ENCODE measurements at regions not wholly inside any gene's neighbourhood (a gene's known extent, or its start where the extent isn't known, plus 50 kb on each side); places are given as distances from the start of the nearest gene placed in this dataset.

DNA sequence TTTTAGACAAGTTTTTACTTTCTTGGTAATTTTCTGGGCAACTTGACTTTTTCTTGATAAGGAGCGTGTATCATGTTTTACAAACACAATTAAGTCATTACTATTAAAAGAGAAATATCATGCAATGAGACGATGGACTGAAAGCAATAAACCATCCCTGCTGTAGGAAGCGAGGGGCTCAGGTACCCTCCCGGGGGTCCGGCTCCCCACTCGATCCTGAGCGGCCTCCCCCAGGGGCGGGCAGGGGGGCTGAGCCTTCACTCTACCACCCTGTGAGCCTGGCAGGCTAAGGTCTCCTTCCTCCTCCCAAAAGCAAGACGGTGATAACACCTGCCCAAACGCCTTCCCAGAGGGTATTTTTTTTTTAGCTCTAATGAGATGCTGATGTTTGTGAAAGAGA is 51.8 kb upstream of the ADGRA1 start:
- H3K4me3 ChIP-seq (ENCODE audit: low read depth in 1 of 2, low read length in 2 of 2) = no peak overlapping the region
- peaks cover 3% of the 10 kb centered on the region for H3K27me3 ChIP-seq (ENCODE audit: low read depth, low read length)
- H3K27ac ChIP-seq (ENCODE audit: low read length) = no peak overlapping the region

DNA sequence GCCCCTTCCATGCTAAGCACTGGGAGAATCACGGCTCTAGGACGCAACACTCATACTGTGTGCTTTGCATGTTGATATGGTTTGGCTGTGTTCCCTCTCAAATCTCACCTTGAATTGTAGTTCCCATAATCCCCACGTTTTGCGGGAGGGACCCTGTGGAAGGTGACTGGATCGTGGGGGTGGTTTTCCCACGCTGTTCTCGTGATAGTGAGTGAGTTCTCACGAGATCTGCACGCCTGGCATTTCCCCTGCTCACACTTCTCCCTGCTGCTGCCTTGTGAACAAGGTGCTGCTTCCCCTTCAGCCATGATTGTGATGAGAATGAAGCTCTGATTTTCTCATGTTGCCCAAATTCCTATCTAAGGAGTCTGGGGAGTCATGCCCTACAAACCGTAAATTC is 53.0 kb upstream of the ADGRA1 start:
- no peaks in the 10 kb centered on the region for H3K36me3 ChIP-seq (ENCODE audit: control insufficient read depth in 1 of 2, insufficient read depth in 2 of 2, low read length in 2 of 2)
- no peaks in the 10 kb centered on the region for H3K9me3 ChIP-seq (ENCODE audit: control insufficient read depth in 1 of 2, low read length in 2 of 2)
- H3K4me1 ChIP-seq (ENCODE audit: control insufficient read depth in 1 of 2, insufficient read depth in 2 of 2, low read length in 2 of 2) = no peaks in the 10 kb centered on the region
- no peak overlapping the region for H3K27ac ChIP-seq (ENCODE audit: low read length)
- no peak overlapping the region for H3K4me3 ChIP-seq (ENCODE audit: low read depth in 1 of 2, low read length in 2 of 2)
- H3K27me3 ChIP-seq (ENCODE audit: low read depth, low read length) = peaks cover 3% of the 10 kb centered on the region

More for the DNA sequence above, 51.8 kb upstream of the ADGRA1 start:
- Histone ChIP-seq H3K4me1 (ENCODE audit: control insufficient read depth in 1 of 2, insufficient read depth in 2 of 2, low read length in 2 of 2) (no peaks in the 10 kb centered on the region), H3K9me3 (ENCODE audit: control insufficient read depth in 1 of 2, low read length in 2 of 2) (no peaks in the 10 kb centered on the region), H3K36me3 (ENCODE audit: control insufficient read depth in 1 of 2, insufficient read depth in 2 of 2, low read length in 2 of 2) (no peaks in the 10 kb centered on the region)

DNA sequence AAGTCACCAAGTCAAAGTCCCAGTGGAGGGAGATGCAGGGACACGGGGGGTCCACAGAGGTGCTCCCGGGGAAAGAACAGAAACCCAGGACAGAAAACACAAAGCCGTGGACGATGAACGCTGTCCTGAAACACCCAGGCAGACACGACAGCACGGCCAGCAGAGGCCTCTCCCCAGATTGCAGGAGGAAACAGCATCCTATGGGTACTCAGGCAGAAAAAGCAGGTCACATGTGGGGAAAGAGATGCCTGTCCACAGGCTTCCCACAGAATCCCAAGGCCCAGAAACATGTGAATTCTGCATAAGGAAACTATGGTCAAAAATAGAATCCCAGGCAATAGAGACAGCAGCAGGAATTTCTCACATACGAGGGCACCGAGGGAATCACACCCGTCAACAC is 53.6 kb upstream of the ADGRA1 start:
- peaks cover 3% of the 10 kb centered on the region for H3K27me3 ChIP-seq (ENCODE audit: low read depth, low read length)

DNA sequence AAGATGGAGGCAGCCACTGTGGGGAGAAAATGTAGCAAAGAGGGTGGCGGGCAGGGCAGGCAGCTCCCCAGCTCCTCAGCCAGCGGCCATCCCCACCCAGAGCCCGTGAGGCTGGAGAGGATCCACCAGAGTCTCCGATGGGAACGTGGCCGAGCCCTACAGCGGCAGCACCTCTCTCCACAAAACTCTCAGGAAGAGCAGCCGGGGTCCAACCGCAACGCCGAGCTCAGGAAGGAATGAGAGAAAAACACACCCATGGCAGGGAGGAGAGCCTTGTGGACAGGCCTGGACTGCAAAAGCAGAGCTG is 54.0 kb upstream of the ADGRA1 start:
- H3K4me3 ChIP-seq (ENCODE audit: low read depth in 1 of 2, low read length in 2 of 2) = no peak overlapping the region
- H3K4me1 ChIP-seq (ENCODE audit: control insufficient read depth in 1 of 2, insufficient read depth in 2 of 2, low read length in 2 of 2) = no peaks in the 10 kb centered on the region
- no peaks in the 10 kb centered on the region for H3K9me3 ChIP-seq (ENCODE audit: control insufficient read depth in 1 of 2, low read length in 2 of 2)
- no peaks in the 10 kb centered on the region for H3K36me3 ChIP-seq (ENCODE audit: control insufficient read depth in 1 of 2, insufficient read depth in 2 of 2, low read length in 2 of 2)
- H3K27me3 ChIP-seq (ENCODE audit: low read depth, low read length) = peaks cover 3% of the 10 kb centered on the region
- H3K27ac ChIP-seq (ENCODE audit: low read length) = no peak overlapping the region

More for the DNA sequence above, 53.6 kb upstream of the ADGRA1 start:
- Histone ChIP-seq H3K36me3 (ENCODE audit: control insufficient read depth in 1 of 2, insufficient read depth in 2 of 2, low read length in 2 of 2) (no peaks in the 10 kb centered on the region), H3K4me1 (ENCODE audit: control insufficient read depth in 1 of 2, insufficient read depth in 2 of 2, low read length in 2 of 2) (no peaks in the 10 kb centered on the region), H3K9me3 (ENCODE audit: control insufficient read depth in 1 of 2, low read length in 2 of 2) (no peaks in the 10 kb centered on the region), H3K4me3 (ENCODE audit: low read depth in 1 of 2, low read length in 2 of 2) (no peak overlapping the region), H3K27ac (ENCODE audit: low read length) (no peak overlapping the region)

DNA sequence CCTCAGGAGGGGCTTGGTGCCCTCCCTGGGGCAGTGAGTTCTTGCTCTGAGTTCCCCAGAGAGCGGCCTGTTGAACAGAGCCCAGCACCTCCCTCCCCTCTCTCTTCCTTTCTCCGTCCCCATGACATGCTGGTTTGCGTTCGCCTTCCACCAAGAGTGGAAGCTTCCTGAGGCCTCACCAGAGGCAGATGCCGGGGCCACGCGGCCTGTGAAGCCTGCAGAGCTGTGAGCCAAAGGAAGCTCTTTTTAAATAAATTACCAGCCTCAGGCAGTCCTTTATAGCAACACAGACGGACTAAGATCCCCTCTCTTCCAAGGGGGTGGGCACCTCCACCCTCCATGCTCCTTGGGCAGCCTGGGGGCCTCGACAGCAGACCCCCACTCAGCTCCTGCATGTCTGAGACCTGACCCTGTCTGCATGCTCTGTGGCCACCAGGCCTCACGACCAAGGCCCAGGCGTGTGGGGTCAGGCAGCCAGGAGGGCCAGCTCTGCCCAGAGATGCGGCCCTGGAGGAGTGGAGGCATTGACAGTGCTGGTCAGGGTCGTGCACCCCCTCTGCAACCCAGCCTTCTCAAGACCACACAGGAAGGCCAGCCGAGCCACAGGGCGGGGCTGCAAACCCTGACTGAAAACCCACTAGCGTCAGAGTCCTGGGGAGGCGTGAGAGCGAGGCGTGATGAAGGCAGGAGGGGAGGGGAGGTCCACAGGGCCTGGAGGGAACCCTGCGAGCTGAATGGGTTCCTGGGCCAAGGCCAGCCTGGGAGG is 54.6 kb upstream of the ADGRA1 start:
- Histone ChIP-seq H3K27ac (ENCODE audit: low read length) (no peak overlapping the region), H3K9me3 (ENCODE audit: control insufficient read depth in 1 of 2, low read length in 2 of 2) (no peaks in the 10 kb centered on the region), H3K36me3 (ENCODE audit: control insufficient read depth in 1 of 2, insufficient read depth in 2 of 2, low read length in 2 of 2) (no peaks in the 10 kb centered on the region), H3K27me3 (ENCODE audit: low read depth, low read length) (peaks cover 3% of the 10 kb centered on the region), H3K4me3 (ENCODE audit: low read depth in 1 of 2, low read length in 2 of 2) (no peak overlapping the region), H3K4me1 (ENCODE audit: control insufficient read depth in 1 of 2, insufficient read depth in 2 of 2, low read length in 2 of 2) (no peaks in the 10 kb centered on the region)

DNA sequence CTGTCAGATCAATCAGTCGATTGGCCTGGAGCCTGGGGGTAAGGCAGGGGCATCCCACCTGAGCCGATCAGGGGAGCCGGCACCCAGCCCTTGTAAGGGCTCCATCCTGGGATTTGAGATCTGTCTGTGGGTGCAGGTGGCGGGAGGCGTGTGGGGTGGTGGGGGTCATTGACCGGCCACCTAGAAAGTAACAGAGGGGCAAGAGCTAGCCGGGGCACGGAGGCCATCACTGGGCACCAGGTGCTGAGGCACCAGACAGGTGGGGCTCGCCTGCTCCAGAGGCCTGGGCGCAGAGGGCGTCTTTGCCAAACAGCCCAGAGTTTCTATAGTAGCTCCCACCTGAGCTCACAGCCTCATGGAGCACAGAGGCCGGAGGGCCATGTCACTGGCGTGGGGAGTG is 55.5 kb upstream of the ADGRA1 start:
- no peak overlapping the region for H3K4me3 ChIP-seq (ENCODE audit: low read depth in 1 of 2, low read length in 2 of 2)
- no peak overlapping the region for H3K27ac ChIP-seq (ENCODE audit: low read length)
- H3K36me3 ChIP-seq (ENCODE audit: control insufficient read depth in 1 of 2, insufficient read depth in 2 of 2, low read length in 2 of 2) = no peaks in the 10 kb centered on the region
- H3K27me3 ChIP-seq (ENCODE audit: low read depth, low read length) = peaks cover 3% of the 10 kb centered on the region
- H3K9me3 ChIP-seq (ENCODE audit: control insufficient read depth in 1 of 2, low read length in 2 of 2) = no peaks in the 10 kb centered on the region
- no peaks in the 10 kb centered on the region for H3K4me1 ChIP-seq (ENCODE audit: control insufficient read depth in 1 of 2, insufficient read depth in 2 of 2, low read length in 2 of 2)

DNA sequence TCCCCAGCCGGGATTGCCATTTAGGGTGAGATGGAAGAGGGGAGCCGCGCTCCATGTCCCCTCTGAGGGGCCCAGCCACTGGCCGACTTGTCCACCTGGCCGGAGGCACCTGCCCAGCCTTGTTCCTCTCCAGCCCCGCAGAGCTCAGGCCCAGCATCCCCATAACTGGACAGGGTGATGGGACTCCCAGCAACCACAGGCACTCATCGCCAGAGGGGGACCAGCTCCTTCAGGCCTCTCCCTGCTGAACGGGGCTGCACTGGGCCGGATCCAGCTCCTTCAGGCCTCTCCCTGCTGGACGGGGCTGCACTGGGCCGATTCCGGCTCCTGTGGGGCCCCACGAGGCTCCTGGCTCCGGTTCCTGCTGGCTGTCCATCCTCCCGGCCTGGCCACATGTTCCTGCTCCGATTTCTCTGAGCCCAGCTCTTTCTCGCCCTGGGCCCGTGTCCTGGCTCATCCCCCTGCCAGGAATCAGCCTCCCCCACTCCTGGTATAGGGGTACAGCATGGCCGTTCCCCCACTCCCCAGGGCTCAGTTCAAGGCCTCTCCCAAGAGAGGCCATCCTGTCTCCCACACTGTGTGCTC is 56.1 kb upstream of the ADGRA1 start:
- Histone ChIP-seq H3K27ac (ENCODE audit: low read length) (no peak overlapping the region), H3K4me3 (ENCODE audit: low read depth in 1 of 2, low read length in 2 of 2) (no peak overlapping the region), H3K27me3 (ENCODE audit: low read depth, low read length) (peaks cover 3% of the 10 kb centered on the region), H3K36me3 (ENCODE audit: control insufficient read depth in 1 of 2, insufficient read depth in 2 of 2, low read length in 2 of 2) (no peaks in the 10 kb centered on the region), H3K4me1 (ENCODE audit: control insufficient read depth in 1 of 2, insufficient read depth in 2 of 2, low read length in 2 of 2) (no peaks in the 10 kb centered on the region), H3K9me3 (ENCODE audit: control insufficient read depth in 1 of 2, low read length in 2 of 2) (no peaks in the 10 kb centered on the region)

DNA sequence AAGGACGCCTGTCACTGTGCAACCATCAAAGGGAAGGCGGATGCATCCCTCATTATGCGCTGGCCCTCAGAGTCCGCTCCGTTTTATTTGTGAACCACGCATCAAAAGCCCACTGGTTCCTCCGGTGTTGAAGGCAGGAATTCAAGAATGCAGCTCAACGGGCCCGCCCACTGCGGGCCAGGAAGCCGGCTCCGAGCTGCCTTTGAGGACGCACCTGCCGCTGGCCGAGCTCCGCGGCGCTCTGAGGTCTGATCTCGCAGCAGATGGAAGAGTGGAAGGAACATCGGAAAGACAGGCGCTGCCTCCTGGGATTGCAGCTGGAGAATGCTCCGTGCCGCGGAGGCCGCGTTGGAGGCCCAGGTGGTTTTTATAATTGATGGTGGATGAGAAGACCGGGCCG is 56.9 kb upstream of the ADGRA1 start:
- no peaks in the 10 kb centered on the region for H3K9me3 ChIP-seq (ENCODE audit: control insufficient read depth in 1 of 2, low read length in 2 of 2)
- H3K36me3 ChIP-seq (ENCODE audit: control insufficient read depth in 1 of 2, insufficient read depth in 2 of 2, low read length in 2 of 2) = no peaks in the 10 kb centered on the region
- H3K27ac ChIP-seq (ENCODE audit: low read length) = no peak overlapping the region
- no peaks in the 10 kb centered on the region for H3K4me1 ChIP-seq (ENCODE audit: control insufficient read depth in 1 of 2, insufficient read depth in 2 of 2, low read length in 2 of 2)
- H3K27me3 ChIP-seq (ENCODE audit: low read depth, low read length) = no peaks in the 10 kb centered on the region
- H3K4me3 ChIP-seq (ENCODE audit: low read depth in 1 of 2, low read length in 2 of 2) = no peak overlapping the region

DNA sequence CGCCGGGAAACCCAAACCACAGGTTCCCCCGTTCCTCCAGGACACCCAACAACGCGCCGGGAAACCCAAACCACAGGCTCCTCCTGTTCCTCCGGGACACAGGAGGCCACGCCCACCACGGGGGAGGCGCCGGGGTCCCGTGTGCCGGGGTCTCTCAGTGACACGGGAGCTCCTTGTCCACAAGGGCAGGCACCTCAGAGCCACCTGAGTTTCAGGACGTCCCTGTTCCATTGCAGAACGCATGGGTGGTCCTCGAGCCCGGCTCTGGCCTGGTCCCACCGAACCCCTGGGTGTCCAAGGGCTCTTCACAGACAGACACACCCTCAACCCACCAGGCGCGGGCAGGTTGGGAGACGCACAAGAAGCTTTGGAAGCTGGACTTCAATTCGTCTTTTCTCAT is 57.6 kb upstream of the ADGRA1 start:
- Histone ChIP-seq H3K4me3 (ENCODE audit: low read depth in 1 of 2, low read length in 2 of 2) (no peak overlapping the region), H3K9me3 (ENCODE audit: control insufficient read depth in 1 of 2, low read length in 2 of 2) (no peaks in the 10 kb centered on the region), H3K27me3 (ENCODE audit: low read depth, low read length) (no peaks in the 10 kb centered on the region), H3K4me1 (ENCODE audit: control insufficient read depth in 1 of 2, insufficient read depth in 2 of 2, low read length in 2 of 2) (no peaks in the 10 kb centered on the region), H3K36me3 (ENCODE audit: control insufficient read depth in 1 of 2, insufficient read depth in 2 of 2, low read length in 2 of 2) (no peaks in the 10 kb centered on the region), H3K27ac (ENCODE audit: low read length) (no peak overlapping the region)

DNA sequence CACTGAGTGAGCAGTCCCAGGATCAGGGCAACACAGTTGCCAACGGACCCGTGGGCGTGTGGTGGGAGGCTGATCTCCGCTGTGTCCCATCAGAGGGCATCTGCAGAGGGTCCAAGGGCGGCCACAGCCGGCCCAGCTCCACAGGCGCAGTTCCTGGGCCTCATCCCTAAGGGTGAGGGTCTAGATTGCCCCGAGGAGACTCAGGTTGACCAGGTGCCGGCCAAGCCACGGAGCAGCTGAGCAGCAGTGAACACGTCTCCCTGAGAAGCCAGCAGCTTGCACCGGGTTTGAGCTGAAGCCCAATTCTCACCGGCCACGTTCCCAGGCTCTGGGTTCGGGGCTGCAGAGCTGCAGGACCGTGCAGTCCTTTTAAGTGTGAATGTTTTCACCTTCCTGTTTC is 58.8 kb upstream of the ADGRA1 start:
- Histone ChIP-seq H3K36me3 (ENCODE audit: control insufficient read depth in 1 of 2, insufficient read depth in 2 of 2, low read length in 2 of 2) (no peaks in the 10 kb centered on the region), H3K27me3 (ENCODE audit: low read depth, low read length) (no peaks in the 10 kb centered on the region), H3K9me3 (ENCODE audit: control insufficient read depth in 1 of 2, low read length in 2 of 2) (no peaks in the 10 kb centered on the region), H3K4me1 (ENCODE audit: control insufficient read depth in 1 of 2, insufficient read depth in 2 of 2, low read length in 2 of 2) (no peaks in the 10 kb centered on the region), H3K4me3 (ENCODE audit: low read depth in 1 of 2, low read length in 2 of 2) (no peak overlapping the region), H3K27ac (ENCODE audit: low read length) (no peak overlapping the region)

DNA sequence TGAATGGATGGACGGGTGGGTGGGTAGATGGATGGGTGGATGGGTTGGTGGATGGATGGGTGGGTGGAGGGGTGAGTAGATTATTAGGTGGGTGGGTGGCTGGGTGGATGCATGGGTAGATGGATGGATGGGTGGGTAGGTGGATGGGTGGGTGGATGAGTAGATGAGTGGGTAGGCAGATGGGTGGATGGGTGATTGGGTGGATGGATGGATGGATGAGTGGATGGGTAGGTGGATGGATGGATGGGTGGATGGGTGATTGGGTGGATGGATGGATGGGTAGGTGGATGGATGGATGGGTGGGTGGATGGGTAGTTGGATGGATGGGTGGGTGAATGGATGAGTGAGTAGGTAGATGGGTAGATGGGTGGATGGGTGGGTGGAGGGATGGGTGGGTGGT is 59.6 kb upstream of the ADGRA1 start:
- H3K27ac ChIP-seq (ENCODE audit: low read length) = no peak overlapping the region
- no peaks in the 10 kb centered on the region for H3K4me1 ChIP-seq (ENCODE audit: control insufficient read depth in 1 of 2, insufficient read depth in 2 of 2, low read length in 2 of 2)
- H3K36me3 ChIP-seq (ENCODE audit: control insufficient read depth in 1 of 2, insufficient read depth in 2 of 2, low read length in 2 of 2) = no peaks in the 10 kb centered on the region
- no peaks in the 10 kb centered on the region for H3K9me3 ChIP-seq (ENCODE audit: control insufficient read depth in 1 of 2, low read length in 2 of 2)
- no peak overlapping the region for H3K4me3 ChIP-seq (ENCODE audit: low read depth in 1 of 2, low read length in 2 of 2)
- no peaks in the 10 kb centered on the region for H3K27me3 ChIP-seq (ENCODE audit: low read depth, low read length)

DNA sequence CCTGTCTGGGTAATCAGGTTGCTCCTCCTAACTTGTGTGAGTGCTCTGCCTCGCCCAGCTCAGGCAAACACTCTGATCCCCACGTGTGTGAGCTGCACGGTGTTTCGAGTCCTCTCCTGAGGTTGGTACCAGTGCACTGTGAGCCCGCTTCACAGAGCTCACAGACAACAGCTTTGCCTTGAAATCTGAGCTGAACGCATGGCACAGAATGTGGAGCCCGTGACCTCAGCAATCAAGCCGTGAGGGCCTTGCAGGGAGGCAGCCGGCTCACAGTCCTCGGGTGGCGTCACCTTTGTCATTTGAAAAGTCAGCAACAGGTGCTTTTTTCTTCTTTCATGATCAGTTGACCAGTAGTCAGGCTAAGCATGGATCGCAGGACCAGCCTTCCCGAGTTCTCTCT is 60.2 kb upstream of the ADGRA1 start:
- Histone ChIP-seq H3K36me3 (ENCODE audit: control insufficient read depth in 1 of 2, insufficient read depth in 2 of 2, low read length in 2 of 2) (no peaks in the 10 kb centered on the region), H3K27ac (ENCODE audit: low read length) (no peak overlapping the region), H3K4me3 (ENCODE audit: low read depth in 1 of 2, low read length in 2 of 2) (no peak overlapping the region), H3K4me1 (ENCODE audit: control insufficient read depth in 1 of 2, insufficient read depth in 2 of 2, low read length in 2 of 2) (no peaks in the 10 kb centered on the region), H3K27me3 (ENCODE audit: low read depth, low read length) (no peaks in the 10 kb centered on the region), H3K9me3 (ENCODE audit: control insufficient read depth in 1 of 2, low read length in 2 of 2) (no peaks in the 10 kb centered on the region)

Measured in muscle layer of duodenum (tissue), 2 donors.